Thyroid gland (tissue), 4 donors: ENCODE measurements at regions not wholly inside any gene's neighbourhood (a gene's known extent, or its start where the extent isn't known, plus 50 kb on each side); places are given as distances from the start of the nearest gene placed in this dataset.

Experiments
- CTCF ChIP-seq, 6 experiments: fragments of 200-600 bp in 3 of 6; fragments of 450-650 bp in 3 of 6; sonication (generic) in 3 of 6; IDR thresholded peaks; one replicate each; pipeline ENCODE4 v1.5.1; 2016 to 2019; ENCODE audit warnings: antibody characterized with exemption in 6 of 6, mild to moderate bottlenecking in 2 of 6, inconsistent platforms in 1 of 6, moderate library complexity in 1 of 6
- POLR2A ChIP-seq, 2 donors: fragments of 450-650 bp; IDR thresholded peaks; one replicate each; pipeline ENCODE4 v1.6.1; 2017; ENCODE audit warnings: antibody characterized with exemption in 2 of 2, mild to moderate bottlenecking in 2 of 2, moderate library complexity in 1 of 2

- TF ChIP-seq CTCF (IDR thresholded peaks at IDR 0.05), result no peak
- no peak for TF ChIP-seq POLR2A (IDR thresholded peaks at IDR 0.05)
Measured at GRCh38 chr14:47993883-47994282, 318.5 kb upstream of the MDGA2 start.
